ENCODE measurements at regions not wholly inside any gene's neighbourhood (a gene's known extent, or its start where the extent isn't known, plus 50 kb on each side); places are given as distances from the start of the nearest gene placed in this dataset.

DNA sequence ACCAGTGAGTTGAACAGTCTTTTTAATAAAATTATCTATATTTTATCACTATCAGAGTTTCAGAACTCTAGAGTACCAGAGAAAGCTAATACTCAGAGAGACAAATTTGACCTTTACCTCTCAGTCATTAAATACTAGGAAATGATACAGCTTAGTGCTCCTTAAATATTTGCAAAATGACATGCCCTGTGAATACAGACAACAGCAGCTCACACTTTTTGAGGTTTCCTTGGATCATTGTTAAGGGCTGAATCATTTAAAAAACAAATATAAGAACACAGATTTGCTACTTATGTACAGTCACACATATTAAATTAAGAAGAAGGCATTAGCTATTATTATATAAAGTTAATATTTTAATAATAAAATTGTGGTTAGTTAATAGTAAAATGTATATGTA lies 1158.7 kb upstream of the EYS start:
- no TSS peak for BruUV-seq (replicated peaks)
- intact Hi-C loops (cut with micrococcal nuclease; ENCODE audit: unreplicated experiment): no loop called here

DNA sequence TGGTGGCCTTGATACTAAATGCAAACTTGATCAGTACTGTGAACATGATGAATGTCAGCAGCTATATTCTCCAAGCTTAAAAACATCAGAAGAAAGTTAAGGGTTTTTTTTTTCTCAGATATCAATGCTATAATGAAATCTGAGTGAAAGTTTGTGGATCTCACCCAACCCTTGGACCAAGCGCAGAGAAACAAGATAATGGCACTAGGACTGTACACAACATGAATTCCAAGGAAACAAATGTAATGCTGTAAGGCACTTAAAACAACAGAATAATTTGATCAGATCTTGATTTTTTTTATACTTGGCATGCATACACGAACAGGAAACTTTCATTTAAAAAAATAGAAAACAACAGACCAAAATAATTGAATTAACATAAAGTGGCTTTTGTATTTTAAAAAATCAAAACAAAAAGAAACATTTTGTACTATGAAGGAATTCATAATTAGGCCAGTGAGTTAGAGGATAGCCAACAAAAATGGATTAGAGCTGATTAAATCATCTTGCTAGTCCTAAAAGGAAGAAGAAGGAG lies 1154.0 kb upstream of the EYS start:
- Histone ChIP-seq H3K4me1 (replicated peaks; ENCODE audit: insufficient read depth) (no peaks in the 10 kb centered on the region), H3K4me2 (no peak overlapping the region), H3K4me3 (no peak overlapping the region), H2AFZ (no peak overlapping the region), H3K27me3 (ENCODE audit: insufficient read depth, low read depth) (no peaks in the 10 kb centered on the region), H3K27ac (no peak overlapping the region), H3K9me2 (ENCODE audit: insufficient read depth) (no peaks in the 10 kb centered on the region), H4K20me1 (ENCODE audit: insufficient read depth) (no peaks in the 10 kb centered on the region), H3K79me2 (ENCODE audit: low read depth) (no peaks in the 10 kb centered on the region), H3F3A (ENCODE audit: insufficient read depth, low read depth) (no peaks in the 10 kb centered on the region; the same call in 1 of the 2 replicates), H3K9me3 (ENCODE audit: insufficient read depth, low read depth) (no peaks in the 10 kb centered on the region; the same call in 1 of the 2 replicates), H3K36me3 (ENCODE audit: low read depth) (no peaks in the 10 kb centered on the region)
- intact Hi-C loops (cut with micrococcal nuclease; ENCODE audit: unreplicated experiment): no loop called here
- CTCF ChIA-PET: no interaction called here
- DNase-seq: no peak
- POLR2A ChIA-PET (ENCODE audit: unreplicated experiment): interaction anchor here (0.6 kb wide), 1 partner anchor 849 kb away, joined by 5 read pairs; no protein-coding TSS in a partner anchor
- TF ChIP-seq EZH2 (IDR thresholded peaks at IDR 0.05; ENCODE audit: low read depth) (no peak), CTCF (conservative IDR thresholded peaks at IDR 0.05) (no peak)
- BruUV-seq (replicated peaks): no TSS peak

More for the DNA sequence above, 1158.7 kb upstream of the EYS start:
- no peak for DNase-seq
- Histone ChIP-seq H4K20me1 (ENCODE audit: insufficient read depth) (no peaks in the 10 kb centered on the region), H3K4me3 (no peak overlapping the region), H3K9me3 (ENCODE audit: insufficient read depth, low read depth) (no peaks in the 10 kb centered on the region; the same call in 1 of the 2 replicates), H3K27me3 (ENCODE audit: insufficient read depth, low read depth) (no peaks in the 10 kb centered on the region), H3K27ac (no peak overlapping the region), H3F3A (ENCODE audit: insufficient read depth, low read depth) (no peaks in the 10 kb centered on the region), H3K9me2 (ENCODE audit: insufficient read depth) (no peaks in the 10 kb centered on the region), H3K4me2 (no peak overlapping the region), H2AFZ (no peak overlapping the region), H3K79me2 (ENCODE audit: low read depth) (no peaks in the 10 kb centered on the region), H3K36me3 (ENCODE audit: low read depth) (no peaks in the 10 kb centered on the region), H3K4me1 (replicated peaks; ENCODE audit: insufficient read depth) (no peaks in the 10 kb centered on the region; the same call in 1 of the 2 replicates)
- ChIA-PET CTCF (no interaction called here), POLR2A (ENCODE audit: unreplicated experiment) (no interaction called here)
- TF ChIP-seq CTCF (conservative IDR thresholded peaks at IDR 0.05) (no peak), EZH2 (IDR thresholded peaks at IDR 0.05; ENCODE audit: low read depth) (no peak)

- no peak overlapping the region for H3K27ac ChIP-seq
- no peaks in the 10 kb centered on the region for H3K27me3 ChIP-seq (ENCODE audit: insufficient read depth, low read depth)
- H3K4me2 ChIP-seq: no peak overlapping the region
- no peaks in the 10 kb centered on the region for H3K36me3 ChIP-seq (ENCODE audit: low read depth)
- BruUV-seq (replicated peaks): no TSS peak
- H3F3A ChIP-seq (ENCODE audit: insufficient read depth, low read depth): no peaks in the 10 kb centered on the region; the same call in 1 of the 2 replicates
- no peaks in the 10 kb centered on the region for H3K4me1 ChIP-seq (replicated peaks; ENCODE audit: insufficient read depth)
- CTCF ChIA-PET: no interaction called here
- H3K79me2 ChIP-seq (ENCODE audit: low read depth): no peaks in the 10 kb centered on the region
- H3K4me3 ChIP-seq: no peak overlapping the region
- TF ChIP-seq CTCF (conservative IDR thresholded peaks at IDR 0.05) (no peak), EZH2 (IDR thresholded peaks at IDR 0.05; ENCODE audit: low read depth) (no peak)
- POLR2A ChIA-PET (ENCODE audit: unreplicated experiment): interaction anchor here (0.6 kb wide), 1 partner anchor 849 kb away, joined by 5 read pairs; no protein-coding TSS in a partner anchor
- no peak for DNase-seq
- H2AFZ ChIP-seq: no peak overlapping the region
- intact Hi-C loops (cut with micrococcal nuclease; ENCODE audit: unreplicated experiment): no loop called here
- no peaks in the 10 kb centered on the region; the same call in 1 of the 2 replicates for H3K9me3 ChIP-seq (ENCODE audit: insufficient read depth, low read depth)
- no peaks in the 10 kb centered on the region for H3K9me2 ChIP-seq (ENCODE audit: insufficient read depth)
- H4K20me1 ChIP-seq (ENCODE audit: insufficient read depth): no peaks in the 10 kb centered on the region
These were observed 1153.3 kb upstream of the EYS start for GRCh38 chr6:66860328-66860727.

Data from PC-9 (cell line).